ENCODE measurements at regions not wholly inside any gene's neighbourhood (a gene's known extent, or its start where the extent isn't known, plus 50 kb on each side); places are given as distances from the start of the nearest gene placed in this dataset.
"Not testable (repeated sequence)": the region's sequence is repeated elsewhere in the genome, so short reads cannot be mapped to it uniquely, and the experiment has no call there.

DNA sequence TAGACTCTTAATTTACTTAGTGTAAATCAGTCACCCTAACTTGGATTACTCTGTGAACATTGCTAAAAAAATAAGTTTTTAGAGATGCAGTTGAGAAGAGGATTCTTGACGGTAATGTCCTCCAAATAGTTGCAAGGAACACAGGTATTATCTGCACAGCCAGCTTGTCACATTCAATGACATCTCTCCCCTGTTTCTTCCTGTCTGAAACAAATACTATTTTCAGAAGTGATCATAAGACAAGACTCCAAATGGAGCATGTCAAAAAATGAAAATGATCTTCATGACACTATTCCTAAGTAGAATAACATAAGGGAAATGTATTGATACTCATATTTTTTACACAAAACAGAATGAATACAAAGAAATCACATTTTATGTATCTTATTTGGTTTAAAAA, 227.9 kb upstream of the CHD1 start:
- H3K9me3 Mint-ChIP-seq (ENCODE audit: low read depth) = no peaks in the 10 kb centered on the region
- H3K4me3 Mint-ChIP-seq = no peak overlapping the region
- no peaks in the 10 kb centered on the region for H3K27me3 Mint-ChIP-seq
- no peaks in the 10 kb centered on the region for H3K4me1 Mint-ChIP-seq (ENCODE audit: low read depth)
- no peak overlapping the region for H3K27ac Mint-ChIP-seq
- no peaks in the 10 kb centered on the region for H3K36me3 Mint-ChIP-seq

DNA sequence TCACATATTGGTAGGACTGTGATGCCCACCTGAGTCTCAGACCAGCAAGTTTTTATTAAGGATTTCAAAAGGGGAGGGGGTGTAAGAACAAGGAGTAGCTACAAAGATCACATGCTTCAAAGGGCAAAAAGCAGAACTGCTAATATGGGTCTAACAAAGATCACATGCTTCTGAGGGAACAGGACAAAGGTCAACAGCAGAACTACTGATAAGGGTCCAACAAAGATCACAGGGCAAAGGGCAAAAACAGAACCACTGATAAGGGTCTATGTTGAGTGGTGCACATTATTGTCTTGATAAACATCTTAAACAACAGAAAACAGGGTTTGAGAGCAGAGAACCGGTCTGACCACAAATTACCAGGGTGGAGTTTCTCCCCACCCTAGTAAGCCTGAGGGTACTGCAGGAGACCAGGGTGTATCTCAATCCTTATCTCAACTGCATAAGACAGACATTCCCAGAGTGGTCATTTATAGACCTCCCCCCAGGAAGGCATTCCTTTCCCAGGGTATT, 214.5 kb upstream of the CHD1 start:
- H3K27me3 Mint-ChIP-seq; H3K4me3 Mint-ChIP-seq; H3K4me1 Mint-ChIP-seq (ENCODE audit: low read depth); H3K27ac Mint-ChIP-seq; H3K36me3 Mint-ChIP-seq: not testable (repeated sequence)
- H3K9me3 Mint-ChIP-seq (ENCODE audit: low read depth) = peaks cover 25% of the 10 kb centered on the region

DNA sequence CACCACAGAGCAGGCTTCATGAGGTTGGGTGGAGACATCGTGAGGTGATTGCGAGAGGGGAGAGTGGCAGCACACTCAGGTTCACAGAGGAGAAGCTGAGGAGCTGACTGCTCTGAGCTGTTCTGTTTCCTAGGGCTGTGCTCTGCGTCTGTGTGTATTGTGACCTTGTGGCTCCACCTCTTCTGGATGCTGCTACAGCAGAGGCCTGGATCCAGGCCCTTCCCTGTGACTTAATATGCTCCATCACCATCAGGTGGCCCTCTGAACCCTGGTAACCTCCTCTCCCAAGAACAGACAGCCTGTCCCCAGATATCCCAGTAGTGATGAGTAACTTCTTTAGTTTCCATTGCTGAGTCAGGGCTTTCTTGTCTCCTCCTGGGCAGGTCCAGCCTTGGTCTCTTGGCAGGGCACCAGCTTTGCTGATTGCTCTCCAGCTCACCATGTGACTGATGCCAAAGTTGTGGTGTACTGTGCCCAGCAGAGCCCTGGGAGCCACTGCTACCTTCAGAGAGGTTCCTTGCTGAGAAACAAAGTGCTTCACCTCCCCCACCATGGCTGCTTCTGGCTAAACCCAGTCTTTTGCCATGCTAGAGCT, 212.8 kb upstream of the CHD1 start:
- Mint-ChIP-seq H3K4me1 (ENCODE audit: low read depth) (no peaks in the 10 kb centered on the region), H3K36me3 (peaks cover 3% of the 10 kb centered on the region), H3K27me3 (peaks cover 6% of the 10 kb centered on the region), H3K9me3 (ENCODE audit: low read depth) (peaks cover 25% of the 10 kb centered on the region), H3K4me3 (no peak overlapping the region), H3K27ac (no peak overlapping the region)

DNA sequence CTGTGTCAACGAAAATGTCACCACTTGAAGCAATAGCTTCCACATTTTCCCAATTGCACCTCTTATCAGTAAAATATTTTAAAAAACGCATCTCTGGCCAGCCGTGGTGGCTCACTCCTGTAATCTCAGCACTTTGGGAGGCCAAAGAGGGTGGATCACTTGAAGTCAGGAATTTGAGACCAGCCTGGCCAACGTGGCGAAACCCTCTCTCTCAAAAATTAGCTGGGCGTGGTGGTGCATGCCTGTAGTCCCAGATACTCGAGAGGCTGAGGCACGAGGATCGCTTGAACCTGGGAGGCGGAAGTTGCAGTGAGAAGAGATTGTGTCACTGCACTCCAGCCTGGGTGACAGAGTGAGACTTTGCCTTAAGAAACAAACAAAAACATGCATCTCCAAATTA, 210.1 kb upstream of the CHD1 start:
- Mint-ChIP-seq H3K27ac (no peak overlapping the region), H3K9me3 (ENCODE audit: low read depth) (peaks cover 15% of the 10 kb centered on the region), H3K27me3 (peaks cover 5% of the 10 kb centered on the region), H3K4me3 (no peak overlapping the region), H3K36me3 (peaks cover 3% of the 10 kb centered on the region), H3K4me1 (ENCODE audit: low read depth) (no peaks in the 10 kb centered on the region)

DNA sequence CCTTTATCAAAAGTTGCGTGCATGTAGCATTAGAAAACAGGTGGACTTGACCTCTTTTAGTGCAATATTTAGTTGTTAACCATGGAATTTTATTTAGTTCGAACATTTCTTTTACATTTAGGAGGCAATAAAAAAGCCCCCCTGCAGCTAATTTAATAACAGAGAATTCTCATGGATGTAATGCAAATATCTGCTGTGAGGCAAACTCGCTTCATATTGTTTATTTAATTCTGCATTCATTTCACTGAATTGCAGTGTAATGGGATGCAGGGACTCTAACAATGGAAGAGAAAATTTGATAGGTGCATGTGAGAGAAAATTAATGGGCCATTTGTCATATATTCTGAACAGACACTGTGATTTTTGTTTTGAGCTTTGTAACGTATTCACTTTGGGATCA, 205.1 kb upstream of the CHD1 start:
- Mint-ChIP-seq H3K4me1 (ENCODE audit: low read depth) (no peaks in the 10 kb centered on the region), H3K27me3 (no peaks in the 10 kb centered on the region), H3K36me3 (no peaks in the 10 kb centered on the region), H3K27ac (no peak overlapping the region), H3K9me3 (ENCODE audit: low read depth) (no peaks in the 10 kb centered on the region), H3K4me3 (no peak overlapping the region)

DNA sequence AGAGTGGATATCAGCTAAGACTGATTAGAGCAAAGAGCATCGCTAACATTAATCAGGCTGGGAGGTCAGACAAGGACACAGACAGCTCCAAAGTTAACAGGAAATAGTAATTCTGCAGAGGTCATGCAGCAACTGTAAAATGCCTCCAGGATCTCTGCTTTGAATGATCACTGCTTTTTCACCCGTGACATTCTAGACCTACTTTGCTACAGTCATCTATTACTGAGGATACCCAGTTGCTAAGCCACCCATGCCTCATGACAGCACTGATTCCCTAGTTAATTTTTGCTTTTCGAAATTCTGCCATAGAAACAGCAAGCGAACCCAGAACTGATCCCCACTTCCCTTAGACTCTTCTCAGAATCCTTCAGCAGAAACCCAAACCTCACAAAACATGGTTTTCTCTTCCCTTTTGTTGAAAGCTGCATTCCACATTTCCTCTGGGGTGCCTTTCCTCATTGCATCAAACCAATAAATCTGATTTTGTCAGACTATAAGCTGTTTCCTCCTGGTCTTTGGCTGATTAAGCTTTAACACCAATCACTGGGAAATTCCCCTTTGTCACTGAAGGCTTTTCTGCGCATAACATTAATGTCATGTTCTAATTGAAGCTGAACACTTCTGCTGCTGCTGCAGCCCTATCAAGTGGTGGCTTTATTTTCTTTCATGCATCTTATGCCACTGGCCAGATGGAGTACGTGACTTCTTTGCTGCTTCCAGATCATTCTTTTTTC, 201.1 kb upstream of the CHD1 start:
- Mint-ChIP-seq H3K4me3 (no peak overlapping the region), H3K9me3 (ENCODE audit: low read depth) (no peaks in the 10 kb centered on the region), H3K27me3 (peaks cover 4% of the 10 kb centered on the region), H3K36me3 (no peaks in the 10 kb centered on the region), H3K27ac (no peak overlapping the region), H3K4me1 (ENCODE audit: low read depth) (no peaks in the 10 kb centered on the region)

DNA sequence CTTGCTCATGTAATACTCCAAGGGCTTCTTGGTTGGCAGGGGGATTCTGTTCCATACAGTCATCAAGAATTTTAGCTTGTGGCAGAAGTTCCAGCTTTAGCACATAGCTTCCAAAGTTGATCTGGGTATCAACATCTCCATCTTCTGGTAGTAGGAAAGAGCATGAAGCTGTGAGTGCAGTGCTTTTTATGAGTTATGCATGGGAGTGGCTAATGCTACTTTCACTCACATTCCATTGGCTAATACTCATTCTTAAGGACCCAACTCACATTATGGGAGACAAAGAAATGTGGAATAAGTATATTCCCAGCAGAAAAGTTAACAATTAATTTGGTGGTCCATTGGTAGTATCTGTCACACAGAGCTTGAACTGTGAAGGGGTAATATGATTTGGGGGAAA, 194.2 kb upstream of the CHD1 start:
- Mint-ChIP-seq H3K36me3 (no peaks in the 10 kb centered on the region), H3K27ac (no peak overlapping the region), H3K4me3 (no peak overlapping the region), H3K27me3 (peaks cover 4% of the 10 kb centered on the region), H3K4me1 (ENCODE audit: low read depth) (no peaks in the 10 kb centered on the region), H3K9me3 (ENCODE audit: low read depth) (no peaks in the 10 kb centered on the region)

DNA sequence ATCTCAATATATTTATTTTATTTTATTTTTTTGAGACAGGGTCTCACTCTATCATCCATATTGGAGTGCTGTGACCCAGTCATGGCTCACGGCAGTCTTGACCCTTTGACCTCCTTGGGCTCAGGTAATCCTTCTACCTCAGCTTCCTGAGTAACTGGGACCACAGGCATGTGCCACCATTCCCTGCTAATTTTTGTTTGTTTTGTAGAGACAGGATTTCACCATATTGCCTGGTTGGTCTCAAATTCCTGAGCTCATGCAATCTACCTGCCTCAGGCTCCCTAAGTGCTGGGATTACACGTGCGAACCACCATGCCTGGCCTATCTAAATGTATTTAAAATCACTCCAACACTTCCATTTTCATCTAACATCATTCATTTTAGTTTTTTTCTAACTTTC, 190.5 kb upstream of the CHD1 start:
- Mint-ChIP-seq H3K27me3 (no peaks in the 10 kb centered on the region), H3K4me1 (ENCODE audit: low read depth) (no peaks in the 10 kb centered on the region), H3K4me3 (no peak overlapping the region), H3K9me3 (ENCODE audit: low read depth) (no peaks in the 10 kb centered on the region), H3K27ac (no peak overlapping the region), H3K36me3 (no peaks in the 10 kb centered on the region)

DNA sequence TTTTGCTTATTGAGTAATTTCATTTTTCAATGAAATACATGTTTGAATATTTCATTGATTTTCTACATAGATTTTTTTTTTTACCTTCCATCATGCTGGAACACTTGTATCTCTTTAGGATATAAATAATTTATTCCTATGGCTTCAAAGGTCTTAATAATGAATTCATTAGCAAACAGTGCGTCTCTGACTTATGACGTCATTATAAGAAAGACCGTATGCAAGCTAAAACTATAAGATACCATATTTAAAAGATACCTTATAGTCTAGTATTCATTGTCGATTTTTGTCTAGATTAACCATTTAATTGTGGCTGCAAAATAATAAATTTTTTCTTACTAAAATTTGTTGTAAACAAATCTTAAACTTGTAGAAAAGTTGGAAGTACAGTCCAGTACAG, 187.7 kb upstream of the CHD1 start:
- Mint-ChIP-seq H3K27ac (no peak overlapping the region), H3K4me3 (no peak overlapping the region), H3K4me1 (ENCODE audit: low read depth) (no peaks in the 10 kb centered on the region), H3K27me3 (no peaks in the 10 kb centered on the region), H3K36me3 (no peaks in the 10 kb centered on the region), H3K9me3 (ENCODE audit: low read depth) (no peaks in the 10 kb centered on the region)

DNA sequence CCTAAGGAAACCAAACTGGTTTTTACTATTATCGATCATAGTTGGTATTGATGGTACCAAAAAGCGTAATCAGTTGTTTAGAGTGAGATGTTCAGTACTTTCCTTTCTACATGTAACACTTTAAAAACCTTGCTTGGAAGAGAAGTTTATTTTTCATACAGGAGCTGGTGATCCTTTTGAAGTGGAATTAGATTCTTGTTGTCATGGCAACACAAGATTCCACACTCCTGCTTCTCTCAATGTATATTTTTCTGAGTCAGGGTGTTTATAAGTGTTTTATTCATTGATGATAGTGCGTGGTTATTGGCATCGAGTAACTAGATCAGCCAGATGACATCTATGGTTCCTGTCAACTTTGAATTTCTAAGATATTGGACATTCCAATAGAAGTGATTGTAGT, 181.1 kb upstream of the CHD1 start:
- Mint-ChIP-seq H3K4me1 (ENCODE audit: low read depth) (no peaks in the 10 kb centered on the region), H3K9me3 (ENCODE audit: low read depth) (no peaks in the 10 kb centered on the region), H3K4me3 (no peak overlapping the region), H3K27ac (no peak overlapping the region), H3K36me3 (no peaks in the 10 kb centered on the region), H3K27me3 (no peaks in the 10 kb centered on the region)

DNA sequence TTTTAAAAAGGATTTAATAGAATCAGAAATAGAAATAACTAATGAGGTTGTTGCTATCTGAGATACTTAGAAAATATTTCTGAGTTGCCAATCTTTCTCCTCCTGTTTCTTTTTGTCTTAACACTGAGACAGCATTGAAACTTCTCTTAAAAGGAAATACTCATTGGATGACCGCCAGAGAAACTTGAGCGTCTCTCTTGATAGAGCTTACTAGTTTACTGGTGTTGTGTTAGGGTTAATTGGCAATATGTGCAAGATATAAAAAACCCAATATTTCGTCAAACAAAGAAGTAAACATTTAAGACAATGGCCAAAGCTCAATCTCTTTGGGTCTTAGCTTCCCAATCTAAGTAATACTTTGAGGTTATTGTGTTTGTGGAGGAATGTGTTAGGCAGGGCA, 176.4 kb upstream of the CHD1 start:
- Mint-ChIP-seq H3K4me1 (ENCODE audit: low read depth) (no peaks in the 10 kb centered on the region), H3K4me3 (no peak overlapping the region), H3K27me3 (peaks cover 2% of the 10 kb centered on the region), H3K9me3 (ENCODE audit: low read depth) (no peaks in the 10 kb centered on the region), H3K27ac (no peak overlapping the region), H3K36me3 (no peaks in the 10 kb centered on the region)

DNA sequence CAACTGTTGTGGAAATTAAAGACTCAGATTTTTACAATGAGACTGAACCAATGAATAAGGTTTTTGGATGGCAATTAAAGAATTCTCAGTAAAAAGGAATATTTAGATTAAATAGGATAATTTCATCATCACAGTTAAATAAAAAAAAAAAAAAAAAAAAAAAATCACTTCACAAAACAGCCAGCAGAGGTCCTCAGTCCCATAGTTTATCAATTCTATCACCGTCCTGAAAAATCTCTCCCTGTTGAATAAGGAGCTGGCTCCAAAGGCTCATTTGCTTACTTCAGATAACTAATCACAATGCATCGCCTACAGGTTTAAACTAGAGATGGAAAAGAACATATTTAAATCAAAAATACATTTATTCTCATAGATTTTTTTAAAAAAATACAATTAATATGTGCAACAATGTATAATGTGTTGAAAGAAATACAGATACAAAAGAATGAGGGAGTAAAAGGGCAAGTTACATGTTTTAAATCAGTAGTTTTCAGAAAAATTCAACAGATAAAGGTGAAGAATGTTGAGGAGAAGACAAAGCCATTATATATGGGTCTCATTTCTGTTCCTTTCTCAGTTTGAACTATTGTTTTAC, 175.8 kb upstream of the CHD1 start:
- Mint-ChIP-seq H3K9me3 (ENCODE audit: low read depth) (no peaks in the 10 kb centered on the region), H3K36me3 (no peaks in the 10 kb centered on the region), H3K4me1 (ENCODE audit: low read depth) (no peaks in the 10 kb centered on the region), H3K27ac (no peak overlapping the region), H3K27me3 (peaks cover 2% of the 10 kb centered on the region), H3K4me3 (no peak overlapping the region)

DNA sequence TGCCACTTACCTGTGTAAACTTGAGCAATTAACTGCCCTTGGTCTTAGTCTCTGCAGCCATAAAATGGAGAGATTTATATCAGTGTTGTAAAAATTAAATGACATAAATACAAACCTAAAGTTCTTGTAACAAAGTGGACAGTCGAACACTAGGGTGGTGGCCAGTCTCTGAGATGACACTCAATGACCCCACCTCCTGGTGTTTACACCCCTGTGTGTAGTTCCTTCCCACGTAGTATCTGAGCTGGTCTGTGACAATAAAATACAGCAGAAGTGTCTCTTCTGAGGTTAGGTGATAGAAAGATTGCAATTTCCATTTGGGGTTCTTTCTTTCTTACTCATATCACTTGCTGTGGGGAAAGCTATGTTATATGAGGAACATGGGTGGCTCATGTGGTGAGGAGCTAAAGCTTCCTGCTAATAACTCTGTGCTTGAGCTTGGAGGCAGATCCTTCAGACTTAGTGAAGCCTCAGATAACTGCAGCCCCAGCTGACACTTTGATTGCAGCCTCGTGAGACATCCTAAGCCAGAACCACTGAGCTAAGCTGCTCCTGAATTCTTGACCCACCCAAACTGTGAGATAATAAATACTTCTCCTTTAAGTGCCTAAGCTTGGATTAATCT, 173.4 kb upstream of the CHD1 start:
- no peak overlapping the region for H3K27ac Mint-ChIP-seq
- H3K4me3 Mint-ChIP-seq = no peak overlapping the region
- peaks cover 2% of the 10 kb centered on the region for H3K27me3 Mint-ChIP-seq
- H3K9me3 Mint-ChIP-seq (ENCODE audit: low read depth) = no peaks in the 10 kb centered on the region
- H3K36me3 Mint-ChIP-seq = no peaks in the 10 kb centered on the region
- no peaks in the 10 kb centered on the region for H3K4me1 Mint-ChIP-seq (ENCODE audit: low read depth)

DNA sequence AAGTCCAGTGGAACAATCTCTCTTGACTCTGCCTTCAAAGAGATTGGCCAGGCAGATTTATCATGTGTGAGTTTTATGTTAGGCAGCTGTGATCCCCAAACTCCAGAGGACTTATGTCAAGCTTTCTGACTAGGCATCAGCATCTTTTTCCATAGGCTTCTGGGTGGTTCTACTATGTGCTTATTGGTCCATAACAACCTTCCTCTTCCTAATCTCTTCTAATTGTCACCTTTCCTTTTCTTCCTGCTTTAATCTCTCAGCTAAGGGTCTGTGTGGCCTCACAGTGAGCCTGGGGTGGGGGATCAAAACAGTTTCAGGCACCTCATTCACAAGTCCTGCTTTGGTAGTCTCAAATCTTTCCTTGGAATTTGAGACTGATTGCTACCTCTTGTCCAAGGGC, 170.9 kb upstream of the CHD1 start:
- Mint-ChIP-seq H3K4me3 (no peak overlapping the region), H3K36me3 (no peaks in the 10 kb centered on the region), H3K27me3 (peaks cover 4% of the 10 kb centered on the region), H3K27ac (no peak overlapping the region), H3K4me1 (ENCODE audit: low read depth) (no peaks in the 10 kb centered on the region), H3K9me3 (ENCODE audit: low read depth) (no peaks in the 10 kb centered on the region)

DNA sequence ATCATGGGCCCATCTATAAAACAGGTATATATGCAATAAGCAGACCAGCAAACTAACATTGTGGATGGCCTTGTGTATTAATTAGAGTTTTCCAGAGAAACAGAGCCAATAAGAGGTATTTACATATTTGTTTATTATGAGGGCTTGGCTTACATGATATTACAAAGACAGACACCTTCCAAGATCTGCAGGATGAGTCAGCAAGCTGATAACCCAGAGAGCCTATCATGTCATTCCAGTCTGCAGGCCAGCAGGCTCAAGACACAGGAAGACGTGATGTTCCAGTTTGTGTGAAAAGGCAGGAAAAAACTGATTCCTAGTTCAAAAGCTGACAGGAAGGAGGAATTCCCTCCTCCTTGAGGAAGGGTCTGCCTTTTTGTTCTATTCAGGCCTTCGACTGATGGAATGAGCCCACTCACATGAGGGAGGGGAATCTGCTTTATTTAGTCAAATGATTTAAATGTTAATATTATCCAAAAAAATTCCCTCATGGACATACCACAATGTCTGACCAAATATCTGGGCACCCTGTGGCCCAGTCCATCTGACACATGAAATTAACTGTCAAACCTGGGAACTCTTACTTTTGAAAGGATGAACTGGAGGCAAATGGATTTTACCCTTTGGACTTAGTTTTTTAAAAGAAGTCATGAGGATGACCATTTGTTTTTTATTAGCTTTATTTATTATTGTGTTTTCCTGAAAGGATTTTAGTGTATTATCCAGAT, 161.2 kb upstream of the CHD1 start:
- Mint-ChIP-seq H3K36me3 (no peaks in the 10 kb centered on the region), H3K27me3 (peaks cover 2% of the 10 kb centered on the region)

More for the DNA sequence above, 161.2 kb upstream of the CHD1 start:
- H3K27ac Mint-ChIP-seq = no peak overlapping the region
- no peak overlapping the region for H3K4me3 Mint-ChIP-seq
- peaks cover 9% of the 10 kb centered on the region for H3K4me1 Mint-ChIP-seq (ENCODE audit: low read depth)
- no peaks in the 10 kb centered on the region for H3K9me3 Mint-ChIP-seq (ENCODE audit: low read depth)
